Mesendoderm (in vitro differentiated cells): ENCODE measurements at regions not wholly inside any gene's neighbourhood (a gene's known extent, or its start where the extent isn't known, plus 50 kb on each side); places are given as distances from the start of the nearest gene placed in this dataset.
"Not testable (repeated sequence)": the region's sequence is repeated elsewhere in the genome, so short reads cannot be mapped to it uniquely, and the experiment has no call there.

Source experiments
- DNase-seq: peaks from one replicate; pipeline ENCODE4 v3.0.0; 2013
- H2AK5ac ChIP-seq: 2 replicates; pipeline ENCODE4 v1.6.1; 2013; ENCODE audit warnings: low read length, inconsistent platforms
- H2BK120ac ChIP-seq: 2 replicates; pipeline ENCODE4 v1.6.1; 2013; ENCODE audit warnings: low read depth, mild to moderate bottlenecking, low read length, moderate library complexity, mixed read lengths
- H2BK15ac ChIP-seq: replicated peaks from 2 replicates; pipeline ENCODE4 v1.6.1; 2013; ENCODE audit warnings: low read depth, mild to moderate bottlenecking, moderate library complexity
- H2BK5ac ChIP-seq: 2 replicates; pipeline ENCODE4 v1.6.1; 2013; ENCODE audit warnings: low read length, inconsistent platforms
- H3K18ac ChIP-seq: 2 replicates; pipeline ENCODE4 v1.6.1; 2013; ENCODE audit warnings: mild to moderate bottlenecking, low read length, mixed read lengths
- H3K23ac ChIP-seq: one replicate; pipeline ENCODE4 v1.6.1; 2013; ENCODE audit warnings: low read length
- H3K27ac ChIP-seq: 2 replicates; pipeline ENCODE4 v1.5.1; 2013; ENCODE audit warnings: low read depth, mild to moderate bottlenecking, inconsistent platforms, low read length, moderate library complexity
- H3K27me3 ChIP-seq: 2 replicates; pipeline ENCODE4 v1.6.1; 2013; ENCODE audit warnings: low read length, control low read depth, mild to moderate bottlenecking, inconsistent platforms; ENCODE audit not compliant: insufficient read depth, poor library complexity
- H3K36me3 ChIP-seq: 2 replicates; pipeline ENCODE4 v1.6.1; 2013; ENCODE audit warnings: low read length, inconsistent platforms; ENCODE audit not compliant: control insufficient read depth, insufficient read depth
- H3K4ac ChIP-seq: one replicate; pipeline ENCODE4 v1.6.1; 2013; ENCODE audit warnings: low read depth, mild to moderate bottlenecking, low read length, moderate library complexity
- H3K4me1 ChIP-seq: 2 replicates; pipeline ENCODE4 v1.6.1; 2013; ENCODE audit warnings: low read depth, low read length, inconsistent platforms; ENCODE audit not compliant: control insufficient read depth
- H3K4me2 ChIP-seq: 2 replicates; pipeline ENCODE4 v1.6.1; 2013; ENCODE audit warnings: low read length
- H3K4me3 ChIP-seq: 2 replicates; pipeline ENCODE4 v1.5.1; 2013; ENCODE audit warnings: mild to moderate bottlenecking, low read length
- H3K56ac ChIP-seq: one replicate; pipeline ENCODE4 v1.6.1; 2013; ENCODE audit warnings: low read length
- H3K79me1 ChIP-seq: 2 replicates; pipeline ENCODE4 v1.6.1; 2013; ENCODE audit warnings: low read length, inconsistent platforms
- H3K79me2 ChIP-seq: 2 replicates; pipeline ENCODE4 v1.6.1; 2013; ENCODE audit warnings: mild to moderate bottlenecking, low read length; ENCODE audit not compliant: control insufficient read depth, insufficient read depth
- H3K9ac ChIP-seq: 2 replicates; pipeline ENCODE4 v1.6.1; 2013; ENCODE audit warnings: low read length, inconsistent platforms
- H4K5ac ChIP-seq: one replicate; pipeline ENCODE4 v1.6.1; 2013; ENCODE audit warnings: low read length
- H4K8ac ChIP-seq: one replicate; pipeline ENCODE4 v1.6.1; 2013; ENCODE audit warnings: low read depth, mild to moderate bottlenecking, control low read depth, low read length, moderate library complexity
- WGBS: extraction: QIAGEN DNeasy Blood & Tissue Kit; methylation state at CpG from one replicate; pipeline ENCODE4 v1.1.7; 2013; ENCODE audit warnings: low lambda C conversion rate, missing lambda C conversion rate; ENCODE audit not compliant: insufficient coverage; ENCODE audit errors: extremely low coverage; 5-methylcytosine and 5-hydroxymethylcytosine counted together

DNA sequence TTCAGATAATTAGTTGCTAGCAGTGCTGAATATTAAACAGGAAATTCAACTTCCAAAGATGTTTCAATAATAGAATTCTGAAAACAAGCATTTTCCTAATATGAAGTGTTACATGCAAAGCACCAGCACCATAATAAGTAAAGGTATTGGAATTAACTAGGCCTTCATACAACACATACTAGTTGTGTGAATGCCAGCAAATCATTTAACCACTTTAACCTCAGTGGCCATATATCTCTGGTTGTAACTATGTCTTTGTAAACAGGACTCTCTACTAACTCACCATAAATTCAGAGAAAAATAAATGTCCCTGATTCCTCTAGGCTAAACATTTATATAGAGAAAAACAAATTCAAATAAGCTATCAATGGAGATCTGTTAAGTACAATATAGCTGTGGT is 65.1 kb upstream of the NBPF26 start:
- not testable (repeated sequence) for H4K5ac ChIP-seq, H3K4me2 ChIP-seq, H2BK120ac ChIP-seq, H2BK5ac ChIP-seq, H2BK15ac ChIP-seq, H3K4me1 ChIP-seq, H3K4ac ChIP-seq, H3K23ac ChIP-seq, H3K79me1 ChIP-seq, H3K27ac ChIP-seq, H3K36me3 ChIP-seq, H3K79me2 ChIP-seq, H3K27me3 ChIP-seq, H2AK5ac ChIP-seq, H3K18ac ChIP-seq, H4K8ac ChIP-seq, H3K9ac ChIP-seq, H3K56ac ChIP-seq, H3K4me3 ChIP-seq, DNase-seq

DNA sequence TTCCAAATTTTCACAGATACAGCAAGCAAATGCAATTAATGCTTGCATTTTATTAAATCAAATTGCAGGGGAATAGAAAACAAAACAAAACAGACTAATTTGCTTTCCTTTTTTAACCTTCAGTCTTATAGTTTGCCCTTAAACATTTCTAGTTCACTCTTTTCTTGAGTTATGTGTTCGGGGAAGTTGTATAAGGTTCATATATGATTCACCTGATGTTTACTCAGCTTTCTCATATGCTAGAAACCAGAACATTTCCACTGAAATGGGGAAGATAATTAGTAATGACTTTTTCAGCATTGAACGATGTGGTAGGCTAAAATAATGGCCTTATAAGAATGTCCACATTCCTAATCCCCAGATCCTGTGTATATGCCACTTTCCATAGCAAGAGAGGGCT is 64.6 kb upstream of the NBPF26 start:
- H3K56ac ChIP-seq, H2BK15ac ChIP-seq, H3K4me1 ChIP-seq, H3K27ac ChIP-seq, H4K5ac ChIP-seq, H2AK5ac ChIP-seq, H3K9ac ChIP-seq, H3K4me3 ChIP-seq, H3K27me3 ChIP-seq, H3K18ac ChIP-seq, H3K23ac ChIP-seq, H3K79me2 ChIP-seq, H3K79me1 ChIP-seq, DNase-seq, H4K8ac ChIP-seq, H3K4me2 ChIP-seq, H3K36me3 ChIP-seq, H2BK5ac ChIP-seq, H3K4ac ChIP-seq, H2BK120ac ChIP-seq: not testable (repeated sequence)
- WGBS, result no CpG with 5 or more reads among the region's 2 CpGs

DNA sequence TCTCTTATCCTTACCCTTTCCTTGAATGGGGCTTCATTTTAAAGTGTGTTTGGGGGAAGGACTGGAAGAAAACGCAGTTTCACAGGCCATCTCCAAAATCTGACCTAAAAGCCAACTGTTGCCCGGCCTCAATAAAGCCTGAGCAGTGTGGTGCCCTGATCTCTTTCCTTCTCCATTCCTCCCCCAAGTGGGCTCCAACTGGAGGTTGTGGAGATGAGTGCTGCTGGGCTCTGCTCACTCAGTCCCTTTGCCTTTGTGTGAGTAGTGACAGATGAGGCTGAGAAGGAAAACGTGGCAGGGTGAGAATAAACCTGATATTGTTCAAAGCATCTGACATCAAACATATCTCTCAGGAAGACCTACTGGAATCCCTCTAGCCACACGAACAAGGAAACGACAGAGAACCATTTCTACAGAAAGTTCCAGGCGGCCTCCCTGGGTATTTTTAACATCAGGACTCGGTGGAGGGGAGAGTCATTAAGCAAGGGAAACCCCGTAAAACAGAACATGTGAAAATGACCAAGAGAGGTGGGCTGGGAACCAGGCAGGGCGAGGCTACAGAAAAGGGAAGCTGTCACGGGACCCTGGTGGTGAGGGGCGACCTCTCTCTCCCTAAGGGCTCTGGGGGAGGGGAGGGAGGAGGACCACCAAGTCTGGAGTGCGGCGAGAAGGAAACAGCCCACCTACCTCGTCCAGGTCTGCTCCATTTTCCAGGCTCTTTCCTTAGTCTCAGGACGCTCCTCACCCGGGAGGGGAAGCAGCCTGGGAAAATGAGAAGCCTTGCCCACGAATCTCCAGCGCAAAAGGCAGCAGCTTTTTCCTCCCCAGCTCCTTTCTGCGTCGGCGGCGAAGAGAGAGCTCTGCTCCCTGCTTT is 59.1 kb upstream of the NBPF26 start:
- H3K23ac ChIP-seq, DNase-seq, H4K8ac ChIP-seq, H3K9ac ChIP-seq, H2BK15ac ChIP-seq, H2BK5ac ChIP-seq, H4K5ac ChIP-seq, H3K18ac ChIP-seq, H3K79me2 ChIP-seq, H3K4ac ChIP-seq, H2AK5ac ChIP-seq, H3K4me2 ChIP-seq, H2BK120ac ChIP-seq, H3K27ac ChIP-seq, H3K36me3 ChIP-seq, H3K4me3 ChIP-seq, H3K27me3 ChIP-seq, H3K4me1 ChIP-seq, H3K79me1 ChIP-seq, H3K56ac ChIP-seq: not testable (repeated sequence)
- WGBS, result no CpG with 5 or more reads among the region's 22 CpGs

DNA sequence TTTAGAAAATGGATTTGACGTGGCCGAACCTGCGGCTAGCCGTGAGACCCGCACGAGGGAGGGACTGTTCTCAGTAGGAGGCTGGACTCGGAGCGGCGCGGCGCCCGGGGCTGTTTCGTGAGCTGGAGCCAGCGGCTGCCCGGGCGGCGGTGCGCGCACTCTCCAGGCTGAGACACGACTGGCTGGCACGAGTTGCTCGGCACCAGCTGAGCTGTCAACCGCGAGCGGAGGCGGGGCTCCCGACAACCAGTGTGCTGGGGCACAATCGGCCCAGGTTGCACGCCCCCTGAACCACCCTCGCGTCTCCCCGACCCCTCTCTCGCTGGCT is 58.5 kb upstream of the NBPF26 start:
- H3K18ac ChIP-seq, H2BK15ac ChIP-seq, H2AK5ac ChIP-seq, H3K9ac ChIP-seq, H3K4ac ChIP-seq, H2BK120ac ChIP-seq, H3K79me2 ChIP-seq, H2BK5ac ChIP-seq, H4K8ac ChIP-seq, H4K5ac ChIP-seq, H3K4me2 ChIP-seq, H3K4me1 ChIP-seq, H3K27me3 ChIP-seq, H3K79me1 ChIP-seq, H3K36me3 ChIP-seq, DNase-seq, H3K23ac ChIP-seq, H3K56ac ChIP-seq, H3K4me3 ChIP-seq, H3K27ac ChIP-seq: not testable (repeated sequence)
- WGBS, result no CpG with 5 or more reads among the region's 33 CpGs

DNA sequence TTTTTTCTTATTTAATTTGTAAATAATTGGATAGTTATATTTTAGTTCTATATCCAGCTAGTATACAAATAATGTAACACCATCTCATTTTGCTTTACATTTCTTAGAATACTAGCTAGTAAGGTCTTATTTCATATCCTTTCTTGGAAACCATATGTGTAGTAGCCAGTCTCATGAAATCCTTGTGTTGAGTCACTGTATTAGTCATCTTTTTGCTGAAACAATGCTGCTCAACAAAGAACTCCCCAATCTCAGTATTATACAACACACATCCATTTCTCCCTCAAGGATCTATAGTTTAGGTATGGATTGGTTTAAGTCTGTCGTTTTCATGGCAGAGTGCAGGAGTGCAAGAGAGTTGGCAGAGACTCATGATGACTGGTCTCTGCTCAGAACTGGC is 55.6 kb upstream of the NBPF26 start:
- no CpG with 5 or more reads among the region's 1 CpG for WGBS
- H3K27me3 ChIP-seq, H3K4me3 ChIP-seq, H4K8ac ChIP-seq, H3K4me1 ChIP-seq, H4K5ac ChIP-seq, H3K18ac ChIP-seq, H3K79me2 ChIP-seq, H2AK5ac ChIP-seq, H3K23ac ChIP-seq, H3K36me3 ChIP-seq, DNase-seq, H2BK5ac ChIP-seq, H3K79me1 ChIP-seq, H3K9ac ChIP-seq, H3K27ac ChIP-seq, H3K4me2 ChIP-seq, H3K4ac ChIP-seq, H2BK15ac ChIP-seq, H3K56ac ChIP-seq, H2BK120ac ChIP-seq: not testable (repeated sequence)
